HepG2 (cell line): ENCODE measurements at regions not wholly inside any gene's neighbourhood (a gene's known extent, or its start where the extent isn't known, plus 50 kb on each side); places are given as distances from the start of the nearest gene placed in this dataset.

Experiments used
- ASH2L ChIP-seq: fragments of 300-600, 200-600 bp; sonication (generic); IDR thresholded peaks from 2 replicates; pipeline ENCODE4 v1.7.0; 2017; ENCODE audit warnings: low read depth, mild to moderate bottlenecking, moderate library complexity, mixed read lengths, low read length; ENCODE audit not compliant: insufficient read length
- RAD21 ChIP-seq: fragments of 450-650 bp; formaldehyde crosslinking; IDR thresholded peaks from 2 replicates; pipeline ENCODE4 v1.5.0; 2020; ENCODE audit warnings: mild to moderate bottlenecking
- RAD51 ChIP-seq: fragments of 450-650 bp; IDR thresholded peaks from 2 replicates; pipeline ENCODE4 v1.6.1; 2016; ENCODE audit warnings: borderline replicate concordance
- TCF7L2 ChIP-seq: IDR thresholded peaks from 2 replicates; pipeline ENCODE4 v1.6.1; 2011; ENCODE audit warnings: mild to moderate bottlenecking, low read depth, low read length, moderate library complexity
- TOE1 ChIP-seq: sonication (generic); formaldehyde crosslinking; IDR thresholded peaks from 2 replicates; pipeline ENCODE4 v1.4.0; 2020; ENCODE audit warnings: mild to moderate bottlenecking, missing genetic modification reagents
- TF ChIP-seq, protein P1 (sequence below): sonication (generic); formaldehyde crosslinking; IDR thresholded peaks from 2 replicates; pipeline ENCODE4 v1.8.1; 2023; ENCODE audit warnings: missing genetic modification reagents, inconsistent platforms, borderline replicate concordance

DNA sequence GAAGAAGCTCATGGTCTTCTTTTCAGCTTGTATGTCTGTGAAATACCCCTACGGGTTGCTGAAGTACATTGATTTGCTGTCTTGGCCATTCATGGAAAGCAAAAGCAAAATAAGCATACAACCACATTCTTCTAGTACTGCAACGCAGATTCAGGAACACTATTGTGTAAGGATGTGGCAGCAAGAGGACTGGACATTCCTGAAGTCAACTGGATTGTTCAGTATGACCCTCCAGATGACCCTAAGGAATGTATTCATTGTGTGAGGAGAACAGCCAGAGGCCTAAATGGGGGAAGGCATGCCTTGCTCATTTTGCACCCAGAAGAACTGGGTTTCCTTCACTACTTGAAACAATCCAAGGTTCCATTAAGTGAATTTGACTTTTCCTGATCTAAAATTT is 133.4 kb upstream of the ANKRD1 start:
- TF ChIP-seq ASH2L, result no peak
- TF ChIP-seq TOE1 (CRISPR knock-in tag), result no peak
- TF ChIP-seq RAD51, result no peak
- TF ChIP-seq, protein P1, sequence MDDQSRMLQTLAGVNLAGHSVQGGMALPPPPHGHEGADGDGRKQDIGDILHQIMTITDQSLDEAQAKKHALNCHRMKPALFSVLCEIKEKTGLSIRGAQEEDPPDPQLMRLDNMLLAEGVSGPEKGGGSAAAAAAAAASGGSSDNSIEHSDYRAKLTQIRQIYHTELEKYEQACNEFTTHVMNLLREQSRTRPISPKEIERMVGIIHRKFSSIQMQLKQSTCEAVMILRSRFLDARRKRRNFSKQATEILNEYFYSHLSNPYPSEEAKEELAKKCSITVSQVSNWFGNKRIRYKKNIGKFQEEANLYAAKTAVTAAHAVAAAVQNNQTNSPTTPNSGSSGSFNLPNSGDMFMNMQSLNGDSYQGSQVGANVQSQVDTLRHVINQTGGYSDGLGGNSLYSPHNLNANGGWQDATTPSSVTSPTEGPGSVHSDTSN, result no peak
- TF ChIP-seq RAD21 (CRISPR knock-in tag), result no peak
- TF ChIP-seq TCF7L2, result no peak
